ENCODE measurements at regions not wholly inside any gene's neighbourhood (a gene's known extent, or its start where the extent isn't known, plus 50 kb on each side); places are given as distances from the start of the nearest gene placed in this dataset.
A peak's percentile ranks its signal among the peaks of the same experiment; 100 is the strongest.

- Mint-ChIP-seq H3K4me1 (ENCODE audit: low read depth) (no peaks in the 10 kb centered on the region), H3K27me3 (ENCODE audit: insufficient read depth) (no peaks in the 10 kb centered on the region), H3K9me3 (no peaks in the 10 kb centered on the region), H3K36me3 (ENCODE audit: low read depth) (no peaks in the 10 kb centered on the region), H3K4me3 (no peak overlapping the region), H3K27ac (no peak overlapping the region)
- TF ChIP-seq CTCF (IDR thresholded peaks at IDR 0.05), result no peak
- no peak for DNase-seq
Measured at GRCh38 chr14:66351310-66351709, 134.9 kb upstream of the CCDC196 start.

- Mint-ChIP-seq H3K9me3 (no peaks in the 10 kb centered on the region), H3K36me3 (ENCODE audit: low read depth) (no peaks in the 10 kb centered on the region), H3K4me3 (no peak overlapping the region), H3K27ac (no peak overlapping the region), H3K27me3 (ENCODE audit: insufficient read depth) (peaks cover 4% of the 10 kb centered on the region; the same call in 1 of the 2 replicates), H3K4me1 (ENCODE audit: low read depth) (no peaks in the 10 kb centered on the region)
- peak; percentile 86 for TF ChIP-seq CTCF (IDR thresholded peaks at IDR 0.05)
- DNase-seq, result peak; percentile 22
Measured at GRCh38 chr14:66359500-66359899, 126.7 kb upstream of the CCDC196 start.

GRCh38 chr14:66360366-66360926 lies 125.7 kb upstream of the CCDC196 start:
- TF ChIP-seq CTCF (IDR thresholded peaks at IDR 0.05), result no peak
- no peak overlapping the region for H3K4me3 Mint-ChIP-seq
- H3K4me1 Mint-ChIP-seq (ENCODE audit: low read depth), result no peaks in the 10 kb centered on the region
- H3K36me3 Mint-ChIP-seq (ENCODE audit: low read depth), result no peaks in the 10 kb centered on the region
- DNase-seq, result no peak
- peaks cover 8% of the 10 kb centered on the region; the same call in 1 of the 2 replicates for H3K27me3 Mint-ChIP-seq (ENCODE audit: insufficient read depth)
- H3K27ac Mint-ChIP-seq, result no peak overlapping the region
- no peaks in the 10 kb centered on the region for H3K9me3 Mint-ChIP-seq

- H3K27me3 Mint-ChIP-seq (ENCODE audit: insufficient read depth), result peaks cover 9% of the 10 kb centered on the region; the same call in 1 of the 2 replicates
- H3K27ac Mint-ChIP-seq, result no peak overlapping the region
Measured at GRCh38 chr14:66361013-66361412, 125.2 kb upstream of the CCDC196 start.

GRCh38 chr14:66365388-66365787 lies 120.8 kb upstream of the CCDC196 start:
- Mint-ChIP-seq H3K4me1 (ENCODE audit: low read depth) (no peaks in the 10 kb centered on the region), H3K9me3 (no peaks in the 10 kb centered on the region), H3K27me3 (ENCODE audit: insufficient read depth) (peaks cover 7% of the 10 kb centered on the region; the same call in 1 of the 2 replicates), H3K36me3 (ENCODE audit: low read depth) (no peaks in the 10 kb centered on the region), H3K27ac (no peak overlapping the region), H3K4me3 (no peak overlapping the region)
- TF ChIP-seq CTCF (IDR thresholded peaks at IDR 0.05), result no peak
- DNase-seq, result no peak

More at GRCh38 chr14:66361013-66361412, 125.2 kb upstream of the CCDC196 start:
- TF ChIP-seq CTCF (IDR thresholded peaks at IDR 0.05), result no peak
- DNase-seq, result no peak
- Mint-ChIP-seq H3K4me3 (no peak overlapping the region), H3K36me3 (ENCODE audit: low read depth) (no peaks in the 10 kb centered on the region), H3K9me3 (no peaks in the 10 kb centered on the region), H3K4me1 (ENCODE audit: low read depth) (no peaks in the 10 kb centered on the region)
